Gastrocnemius medialis (tissue), 4 donors: ENCODE measurements at regions not wholly inside any gene's neighbourhood (a gene's known extent, or its start where the extent isn't known, plus 50 kb on each side); places are given as distances from the start of the nearest gene placed in this dataset.

Source experiments
- CTCF ChIP-seq, 5 experiments: fragments of 450-650 bp in 3 of 5; fragments of 200-600 bp in 2 of 5; sonication (generic) in 2 of 5; IDR thresholded peaks in 4 of 5; conservative IDR thresholded peaks in 1 of 5; 1 replicate in 4 of 5; 2 replicates in 1 of 5; pipeline ENCODE4 v1.5.1; 2016 to 2019; ENCODE audit warnings: antibody characterized with exemption in 5 of 5, mild to moderate bottlenecking in 3 of 5, moderate library complexity in 3 of 5
- POLR2A ChIP-seq, 2 donors: fragments of 450-650 bp; IDR thresholded peaks; one replicate each; pipeline ENCODE4 v1.6.1; 2017; ENCODE audit warnings: antibody characterized with exemption in 2 of 2, mild to moderate bottlenecking in 2 of 2, moderate library complexity in 2 of 2

GRCh38 chr20:56778765-56779195 is 149.7 kb downstream of the TFAP2C start:
- no peak for TF ChIP-seq CTCF (IDR thresholded peaks at IDR 0.05 in 4 of 5, conservative IDR thresholded peaks at IDR 0.05 in 1 of 5)
- TF ChIP-seq POLR2A (IDR thresholded peaks at IDR 0.05), result no peak
